SK-N-SH treated with all-trans-retinoic acid at 6 μM for 48 hours (cell line): ENCODE measurements at regions not wholly inside any gene's neighbourhood (a gene's known extent, or its start where the extent isn't known, plus 50 kb on each side); places are given as distances from the start of the nearest gene placed in this dataset.

Experiments
- ATAC-seq: fragments of 200-7000 bp; cut with Tn5 transposase; 3 replicates; pipeline ENCODE4 v1.9.1; 2020; ENCODE audit warnings: mild to moderate bottlenecking, moderate library complexity
- ARNTL ChIP-seq: fragments of 450-650 bp; formaldehyde crosslinking; IDR thresholded peaks from 2 replicates; pipeline ENCODE4 v1.5.0; 2020; ENCODE audit warnings: low read depth, mild to moderate bottlenecking, moderate library complexity, borderline replicate concordance
- BACH2 ChIP-seq: fragments of 250-450 bp; sonication (Bioruptor Pico); IDR thresholded peaks from 2 replicates; pipeline ENCODE4 v1.9.0; 2021; ENCODE audit warnings: mild to moderate bottlenecking, borderline replicate concordance
- CREB5 ChIP-seq: fragments of 250-450 bp; sonication (Bioruptor Pico); IDR thresholded peaks from 2 replicates; pipeline ENCODE4 v1.5.1; 2020; ENCODE audit warnings: low read depth, mild to moderate bottlenecking, moderate library complexity
- CSDC2 ChIP-seq: fragments of 250-450 bp; sonication (Bioruptor Pico); IDR thresholded peaks from 2 replicates; pipeline ENCODE4 v1.5.0; 2020; ENCODE audit warnings: mild to moderate bottlenecking, moderate library complexity
- CSRNP3 ChIP-seq: fragments of 250-450 bp; sonication (Bioruptor Pico); IDR thresholded peaks from 2 replicates; pipeline ENCODE4 v1.5.1; 2021; ENCODE audit warnings: mild to moderate bottlenecking, moderate library complexity
- ESRRG ChIP-seq: fragments of 250-450 bp; sonication (Bioruptor Pico); IDR thresholded peaks from 2 replicates; pipeline ENCODE4 v1.6.1; 2021; ENCODE audit warnings: mild to moderate bottlenecking
- GLIS3 ChIP-seq: fragments of 250-450 bp; sonication (Bioruptor Pico); IDR thresholded peaks from 2 replicates; pipeline ENCODE4 v1.5.0; 2020; ENCODE audit warnings: mild to moderate bottlenecking, moderate library complexity
- ISL1 ChIP-seq: fragments of 250-450 bp; sonication (Bioruptor Pico); IDR thresholded peaks from 2 replicates; pipeline ENCODE4 v2.1.2; 2022; ENCODE audit warnings: mild to moderate bottlenecking, moderate library complexity
- OSR1 ChIP-seq: fragments of 250-450 bp; sonication (Bioruptor Pico); IDR thresholded peaks from 2 replicates; pipeline ENCODE4 v1.8.0; 2022; ENCODE audit warnings: moderate library complexity, mild to moderate bottlenecking, inconsistent platforms
- POU6F1 ChIP-seq: fragments of 250-450 bp; sonication (Bioruptor Pico); IDR thresholded peaks from 2 replicates; pipeline ENCODE4 v1.8.0; 2021; ENCODE audit warnings: low read depth, mild to moderate bottlenecking, moderate library complexity, borderline replicate concordance
- PPARA ChIP-seq: fragments of 250-450 bp; sonication (Bioruptor Pico); IDR thresholded peaks from 2 replicates; pipeline ENCODE4 v1.5.0; 2020; ENCODE audit warnings: mild to moderate bottlenecking, borderline replicate concordance
- RARB ChIP-seq: fragments of 250-450 bp; sonication (Bioruptor Pico); IDR thresholded peaks from 2 replicates; pipeline ENCODE4 v1.8.0; 2021; ENCODE audit warnings: mild to moderate bottlenecking, moderate library complexity
- SNAI2 ChIP-seq: fragments of 250-450 bp; sonication (Bioruptor Pico); IDR thresholded peaks from 2 replicates; pipeline ENCODE4 v1.5.0; 2020; ENCODE audit warnings: mild to moderate bottlenecking, moderate library complexity
- TCF4 ChIP-seq: fragments of 250-450 bp; sonication (Bioruptor Pico); IDR thresholded peaks from 2 replicates; pipeline ENCODE4 v1.8.0; 2021; ENCODE audit warnings: mild to moderate bottlenecking, moderate library complexity, borderline replicate concordance
- TOX ChIP-seq: fragments of 250-450 bp; sonication (Bioruptor Pico); IDR thresholded peaks from 2 replicates; pipeline ENCODE4 v1.8.0; 2021; ENCODE audit warnings: mild to moderate bottlenecking, moderate library complexity, borderline replicate concordance
- TSHZ2 ChIP-seq: fragments of 250-450 bp; sonication (Bioruptor Pico); IDR thresholded peaks from 2 replicates; pipeline ENCODE4 v1.5.0; 2020; ENCODE audit warnings: mild to moderate bottlenecking, moderate library complexity
- ZC3H10 ChIP-seq: fragments of 250-450 bp; sonication (Bioruptor Pico); IDR thresholded peaks from 2 replicates; pipeline ENCODE4 v1.5.1; 2021; ENCODE audit warnings: mild to moderate bottlenecking, moderate library complexity
- ZFP3 ChIP-seq: fragments of 250-450 bp; sonication (Bioruptor Pico); IDR thresholded peaks from 2 replicates; pipeline ENCODE4 v1.5.0; 2020; ENCODE audit warnings: mild to moderate bottlenecking, moderate library complexity
- ZFP30 ChIP-seq: fragments of 450-650 bp; formaldehyde crosslinking; IDR thresholded peaks from 2 replicates; pipeline ENCODE4 v1.5.0; 2022; ENCODE audit warnings: mild to moderate bottlenecking, moderate library complexity
- ZNF565 ChIP-seq: fragments of 450-650 bp; formaldehyde crosslinking; conservative IDR thresholded peaks from 2 replicates; pipeline ENCODE4 v1.5.0; 2020; ENCODE audit warnings: low read depth, mild to moderate bottlenecking, moderate library complexity
- ZNF70 ChIP-seq: fragments of 450-650 bp; formaldehyde crosslinking; IDR thresholded peaks from 2 replicates; pipeline ENCODE4 v1.5.0; 2020; ENCODE audit warnings: mild to moderate bottlenecking, moderate library complexity
- ZNF8 ChIP-seq: fragments of 450-650 bp; formaldehyde crosslinking; IDR thresholded peaks from 2 replicates; pipeline ENCODE4 v1.5.0; 2020; ENCODE audit warnings: mild to moderate bottlenecking, moderate library complexity

- TF ChIP-seq TSHZ2 (CRISPR knock-in tag) (no peak), CSDC2 (CRISPR knock-in tag) (no peak), OSR1 (no peak), ZNF70 (CRISPR knock-in tag) (no peak), CSRNP3 (CRISPR knock-in tag) (no peak)
Observed at GRCh38 chr12:105561546-105562198, 231.2 kb downstream of the C12orf75 start (continued).

GRCh38 chr12:105562199-105562971, 231.9 kb downstream of the C12orf75 start:
- ATAC-seq, result peak; percentile 93

GRCh38 chr12:105567061-105567460, 236.6 kb downstream of the C12orf75 start:
- no peak for ATAC-seq
- TF ChIP-seq ZFP30 (CRISPR knock-in tag), result no peak
- no peak for TF ChIP-seq TCF4 (CRISPR knock-in tag)
- no peak for TF ChIP-seq ZC3H10 (CRISPR knock-in tag)
- no peak for TF ChIP-seq BACH2
- no peak for TF ChIP-seq CSDC2 (CRISPR knock-in tag)
- TF ChIP-seq SNAI2, result no peak
- no peak for TF ChIP-seq PPARA (CRISPR knock-in tag)
- no peak for TF ChIP-seq ZNF565 (CRISPR knock-in tag)
- no peak for TF ChIP-seq TOX (CRISPR knock-in tag)
- TF ChIP-seq ISL1 (CRISPR knock-in tag), result no peak

More at GRCh38 chr12:105562199-105562971, 231.9 kb downstream of the C12orf75 start:
- TF ChIP-seq GLIS3, result no peak
- TF ChIP-seq SNAI2, result no peak
- TF ChIP-seq ARNTL (CRISPR knock-in tag), result no peak
- TF ChIP-seq TCF4 (CRISPR knock-in tag), result no peak
- no peak for TF ChIP-seq RARB (CRISPR knock-in tag)
- no peak for TF ChIP-seq POU6F1 (CRISPR knock-in tag)
- no peak for TF ChIP-seq PPARA (CRISPR knock-in tag)

GRCh38 chr12:105569886-105570285, 239.4 kb downstream of the C12orf75 start:
- TF ChIP-seq ZNF8 (CRISPR knock-in tag), result no peak
- TF ChIP-seq ARNTL (CRISPR knock-in tag), result no peak
- TF ChIP-seq ZC3H10 (CRISPR knock-in tag), result no peak
- no peak for TF ChIP-seq TCF4 (CRISPR knock-in tag)
- no peak for TF ChIP-seq BACH2
- TF ChIP-seq CSDC2 (CRISPR knock-in tag), result no peak
- no peak for TF ChIP-seq ZFP3 (CRISPR knock-in tag)
- no peak for TF ChIP-seq PPARA (CRISPR knock-in tag)
- TF ChIP-seq ESRRG (CRISPR knock-in tag), result no peak
- TF ChIP-seq CREB5, result no peak
- TF ChIP-seq ZNF565 (CRISPR knock-in tag), result no peak
- TF ChIP-seq TSHZ2 (CRISPR knock-in tag), result no peak
- no peak for TF ChIP-seq SNAI2
- no peak for TF ChIP-seq CSRNP3 (CRISPR knock-in tag)
- no peak for TF ChIP-seq OSR1
- TF ChIP-seq RARB (CRISPR knock-in tag), result no peak
- no peak for TF ChIP-seq ZFP30 (CRISPR knock-in tag)
- TF ChIP-seq ISL1 (CRISPR knock-in tag), result no peak
- no peak for ATAC-seq
